Peyer's patch (tissue), 4 donors: ENCODE measurements at regions not wholly inside any gene's neighbourhood (a gene's known extent, or its start where the extent isn't known, plus 50 kb on each side); places are given as distances from the start of the nearest gene placed in this dataset.

Source experiments
- POLR2A ChIP-seq, 2 donors: fragments of 450-650 bp; IDR thresholded peaks; one replicate each; pipeline ENCODE4 v1.5.1; 2017; ENCODE audit warnings: antibody characterized with exemption in 2 of 2, mild to moderate bottlenecking in 2 of 2, moderate library complexity in 2 of 2
- TF ChIP-seq, protein P1 (sequence below), 6 experiments: fragments of 450-650 bp in 4 of 6; fragments of 200-600 bp in 2 of 6; sonication (generic) in 1 of 6; IDR thresholded peaks; one replicate each; pipeline ENCODE4 v1.5.1; 2017 to 2019; ENCODE audit warnings: antibody characterized with exemption in 6 of 6, mild to moderate bottlenecking in 3 of 6, moderate library complexity in 1 of 6

GRCh38 chr11:104256525-104256924 is 92.6 kb upstream of the PDGFD start:
- TF ChIP-seq, protein P1, sequence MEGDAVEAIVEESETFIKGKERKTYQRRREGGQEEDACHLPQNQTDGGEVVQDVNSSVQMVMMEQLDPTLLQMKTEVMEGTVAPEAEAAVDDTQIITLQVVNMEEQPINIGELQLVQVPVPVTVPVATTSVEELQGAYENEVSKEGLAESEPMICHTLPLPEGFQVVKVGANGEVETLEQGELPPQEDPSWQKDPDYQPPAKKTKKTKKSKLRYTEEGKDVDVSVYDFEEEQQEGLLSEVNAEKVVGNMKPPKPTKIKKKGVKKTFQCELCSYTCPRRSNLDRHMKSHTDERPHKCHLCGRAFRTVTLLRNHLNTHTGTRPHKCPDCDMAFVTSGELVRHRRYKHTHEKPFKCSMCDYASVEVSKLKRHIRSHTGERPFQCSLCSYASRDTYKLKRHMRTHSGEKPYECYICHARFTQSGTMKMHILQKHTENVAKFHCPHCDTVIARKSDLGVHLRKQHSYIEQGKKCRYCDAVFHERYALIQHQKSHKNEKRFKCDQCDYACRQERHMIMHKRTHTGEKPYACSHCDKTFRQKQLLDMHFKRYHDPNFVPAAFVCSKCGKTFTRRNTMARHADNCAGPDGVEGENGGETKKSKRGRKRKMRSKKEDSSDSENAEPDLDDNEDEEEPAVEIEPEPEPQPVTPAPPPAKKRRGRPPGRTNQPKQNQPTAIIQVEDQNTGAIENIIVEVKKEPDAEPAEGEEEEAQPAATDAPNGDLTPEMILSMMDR (IDR thresholded peaks at IDR 0.05) = peak in 1 of 6 experiments; percentile 8
- TF ChIP-seq POLR2A (IDR thresholded peaks at IDR 0.05) = no peak
